HCT116 (cell line): ENCODE measurements at regions not wholly inside any gene's neighbourhood (a gene's known extent, or its start where the extent isn't known, plus 50 kb on each side); places are given as distances from the start of the nearest gene placed in this dataset.

Source experiments
- ATAC-seq: fragments of 200-7000 bp; cut with Tn5 transposase; 2 replicates; pipeline ENCODE4 v1.9.1; 2020; ENCODE audit warnings: mild to moderate bottlenecking, moderate library complexity
- BruUV-seq: library from RNA; stranded (reverse); fragments of 400-500 nt; replicated peaks from 2 replicates; lab custom pipeline; 2021; lab: Mats Ljungman, UMichigan
- CTCF ChIA-PET: fragments of 300-600 bp; sonication (Branson Sonifier 250); formaldehyde crosslinking; loops from one replicate; lab custom pipeline; 2021; ENCODE audit warnings: antibody characterized with exemption; lab: Charles Lee
- POLR2A ChIA-PET: fragments of 300-600, 350-600 bp; sonication (Branson Sonifier 250); formaldehyde crosslinking; loops from one replicate; lab custom pipeline; 2021; ENCODE audit warnings: antibody characterized with exemption; lab: Charles Lee
- RAD21 ChIA-PET, 2 experiments: fragments of 300-600 bp; sonication (Branson Sonifier 250); formaldehyde crosslinking; loops; one replicate each; lab custom pipeline; 2023; ENCODE audit warnings: low total read pairs in 2 of 2; ENCODE audit not compliant: uncharacterized antibody in 2 of 2, unreplicated experiment in 2 of 2, low non-redundant PET in 1 of 2; lab: Charles Lee
- DNase-seq: peaks from one replicate; pipeline ENCODE4 v3.0.0-alpha.2; 2010; ENCODE audit warnings: low read depth, low spot score
- H2AFZ ChIP-seq: fragments of 200-600 bp; shearing (Covaris generic), sonication (generic); 2 replicates; pipeline ENCODE4 v1.6.1; 2017; ENCODE audit warnings: low read depth, mixed run types, mixed read lengths, antibody characterized with exemption, low read length; ENCODE audit not compliant: poor library complexity, severe bottlenecking
- H3K27ac ChIP-seq: 2 replicates; pipeline ENCODE4 v1.5.1; 2012; ENCODE audit warnings: low read depth, low read length
- H3K27me3 ChIP-seq: fragments of 200-600 bp; sonication (generic); 2 replicates; pipeline ENCODE4 v1.6.1; 2016; ENCODE audit warnings: mixed run types, low read length, mixed read lengths; ENCODE audit not compliant: insufficient read depth
- H3K36me3 ChIP-seq, 2 experiments: fragments of 200-500 bp in 1 of 2; fragments of 200-600 bp in 1 of 2; sonication (Bioruptor generic) in 1 of 2; sonication (generic) in 1 of 2; 2 replicates each; pipeline versions ENCODE4 v1.5.1 to v1.6.1; 2014 to 2016; ENCODE audit warnings: low read length in 2 of 2, inconsistent platforms in 1 of 2, mixed read lengths in 1 of 2, mixed run types in 1 of 2; ENCODE audit not compliant: insufficient read depth in 2 of 2, control insufficient read depth in 1 of 2
- H3K4me1 ChIP-seq, 2 experiments: fragments of 200-600 bp in 1 of 2; sonication (generic) in 1 of 2; 2 replicates each; pipeline versions ENCODE4 v1.5.1 to v1.6.1; 2012 to 2017; ENCODE audit warnings: low read length in 2 of 2, inconsistent platforms in 1 of 2, mild to moderate bottlenecking in 1 of 2, mixed read lengths in 1 of 2, mixed run types in 1 of 2, moderate library complexity in 1 of 2; ENCODE audit not compliant: insufficient read depth in 2 of 2, control insufficient read depth in 1 of 2
- H3K4me2 ChIP-seq: fragments of 200-600 bp; sonication (generic); 2 replicates; pipeline ENCODE4 v1.6.1; 2017; ENCODE audit warnings: mixed run types, low read length, mixed read lengths
- H3K4me3 ChIP-seq, 2 experiments: fragments of 200-600 bp in 1 of 2; sonication (generic) in 1 of 2; replicated peaks in 1 of 2; 2 replicates each; pipeline ENCODE4 v1.5.1; 2011 to 2016; ENCODE audit warnings: low read length in 2 of 2, control low read depth in 1 of 2, low read depth in 1 of 2, mild to moderate bottlenecking in 1 of 2, mixed read lengths in 1 of 2, mixed run types in 1 of 2
- H3K79me2 ChIP-seq: fragments of 200-600 bp; sonication (generic); 2 replicates; pipeline ENCODE4 v1.6.1; 2017; ENCODE audit warnings: mild to moderate bottlenecking, mixed run types, low read length, moderate library complexity, mixed read lengths; ENCODE audit not compliant: insufficient read depth
- H3K9ac ChIP-seq: fragments of 200-600 bp; sonication (generic); 2 replicates; pipeline ENCODE4 v1.6.1; 2016; ENCODE audit warnings: low read length, mixed read lengths
- H3K9me2 ChIP-seq: fragments of 200-600 bp; sonication (generic), shearing (Covaris generic); 2 replicates; pipeline ENCODE4 v1.6.1; 2017; ENCODE audit warnings: mixed run types, mild to moderate bottlenecking, moderate library complexity; ENCODE audit not compliant: insufficient read depth
- H3K9me3 ChIP-seq, 2 experiments: fragments of 200-500 bp in 1 of 2; fragments of 200-600 bp in 1 of 2; sonication (Bioruptor generic) in 1 of 2; sonication (generic) in 1 of 2; 2 replicates each; pipeline ENCODE4 v1.6.1; 2014 to 2017; ENCODE audit warnings: low read length in 2 of 2, mixed read lengths in 2 of 2, inconsistent platforms in 1 of 2, low read depth in 1 of 2, mild to moderate bottlenecking in 1 of 2, mixed run types in 1 of 2, moderate library complexity in 1 of 2; ENCODE audit not compliant: control insufficient read depth in 1 of 2, insufficient read depth in 1 of 2
- H4K20me1 ChIP-seq: fragments of 200-600 bp; sonication (generic), shearing (Covaris generic); 2 replicates; pipeline ENCODE4 v1.6.1; 2017; ENCODE audit warnings: mixed run types, mild to moderate bottlenecking, moderate library complexity; ENCODE audit not compliant: insufficient read depth
- ATF3 ChIP-seq: IDR thresholded peaks from 2 replicates; pipeline ENCODE4 v1.6.1; 2012
- CTCF ChIP-seq, 3 experiments: fragments of 200-600 bp in 1 of 3; sonication (generic) in 1 of 3; IDR thresholded peaks in 2 of 3; conservative IDR thresholded peaks in 1 of 3; 2 replicates each; pipeline ENCODE4 v1.5.1; 2012 to 2017; ENCODE audit warnings: low read depth in 2 of 3, low read length in 2 of 3, antibody characterized with exemption in 1 of 3, borderline replicate concordance in 1 of 3, control low read depth in 1 of 3, mild to moderate bottlenecking in 1 of 3, mixed read lengths in 1 of 3, mixed run types in 1 of 3, moderate library complexity in 1 of 3; ENCODE audit not compliant: insufficient read depth in 1 of 3
- EGR1 ChIP-seq: IDR thresholded peaks from 2 replicates; pipeline ENCODE4 v1.6.1; 2012; ENCODE audit warnings: low read depth
- ELF1 ChIP-seq: IDR thresholded peaks from 2 replicates; pipeline ENCODE4 v1.6.1; 2012; ENCODE audit warnings: low read depth, borderline replicate concordance
- EZH2 ChIP-seq: fragments of 200-600 bp; sonication (generic); IDR thresholded peaks from 2 replicates; pipeline ENCODE4 v1.6.1; 2017; ENCODE audit warnings: antibody characterized with exemption, mixed run types
- EZH2phosphoT487 ChIP-seq: fragments of 200-600 bp; IDR thresholded peaks from 2 replicates; pipeline ENCODE4 v1.6.1; 2018; ENCODE audit warnings: antibody characterized with exemption, borderline replicate concordance
- FOSL1 ChIP-seq: IDR thresholded peaks from 2 replicates; pipeline ENCODE4 v1.6.1; 2012; ENCODE audit warnings: low read depth
- MAX ChIP-seq: IDR thresholded peaks from 2 replicates; pipeline ENCODE4 v1.6.1; 2012
- POLR2AphosphoS5 ChIP-seq: IDR thresholded peaks from 2 replicates; pipeline ENCODE4 v1.6.1; 2011; ENCODE audit warnings: mild to moderate bottlenecking, low read depth, low read length, moderate library complexity
- SRF ChIP-seq: IDR thresholded peaks from 2 replicates; pipeline ENCODE4 v1.6.1; 2012; ENCODE audit warnings: low read depth
- TCF7L2 ChIP-seq: IDR thresholded peaks from 2 replicates; pipeline ENCODE4 v1.7.0; 2011; ENCODE audit warnings: borderline replicate concordance, inconsistent platforms; ENCODE audit not compliant: insufficient read depth, insufficient read length; ENCODE audit errors: extremely low read depth
- ZBTB33 ChIP-seq: IDR thresholded peaks from 2 replicates; pipeline ENCODE4 v1.6.1; 2011; ENCODE audit warnings: mild to moderate bottlenecking, low read length, moderate library complexity; ENCODE audit not compliant: insufficient replicate concordance; ENCODE audit errors: extremely low read depth
- intact Hi-C: fragments of 100-400 bp; cut with micrococcal nuclease; formaldehyde crosslinking; loops from 2 replicates; pipeline ENCODE4 v1.10.0; 2022

- no peak for TF ChIP-seq TCF7L2
- TF ChIP-seq EGR1 = no peak
- no peak for TF ChIP-seq MAX
- no peak for TF ChIP-seq EZH2
- no peak for TF ChIP-seq ELF1
- no peak for TF ChIP-seq ZBTB33
- no peak for TF ChIP-seq FOSL1
- TF ChIP-seq SRF = no peak
- TF ChIP-seq CTCF (IDR thresholded peaks at IDR 0.05 in 2 of 3, conservative IDR thresholded peaks at IDR 0.05 in 1 of 3; ENCODE audit: borderline replicate concordance in 1 of 3, insufficient read depth in 1 of 3, low read depth in 2 of 3, low read length in 2 of 3) = no peak
- TF ChIP-seq POLR2AphosphoS5 = no peak
- no peak for TF ChIP-seq EZH2phosphoT487
- no peak for TF ChIP-seq ATF3
- TF ChIP-seq, all 23 proteins: peak for 0
- Histone ChIP-seq H3K4me2 (no peak overlapping the region), H3K27me3 (no peaks in the 10 kb centered on the region; the same call in 1 of the 2 replicates), H3K27ac (no peak overlapping the region), H4K20me1 (no peaks in the 10 kb centered on the region), H3K36me3 (no peaks in the 10 kb centered on the region), H3K9me3 (no peaks in the 10 kb centered on the region), H3K4me1 (no peaks in the 10 kb centered on the region), H3K9ac (no peak overlapping the region), H3K4me3 (no peak overlapping the region), H3K9me2 (no peaks in the 10 kb centered on the region), H2AFZ (no peak overlapping the region), H3K79me2 (no peaks in the 10 kb centered on the region)
- CTCF ChIA-PET = no interaction called here
- ATAC-seq (no peak), DNase-seq (no peak)
- BruUV-seq = no TSS peak
- POLR2A ChIA-PET = no interaction called here
- RAD21 ChIA-PET = no interaction called here
- intact Hi-C loops = no loop called here
Measured at GRCh38 chr6:137751768-137752560, 115.1 kb upstream of the TNFAIP3 start.
